ENCODE measurements at regions not wholly inside any gene's neighbourhood (a gene's known extent, or its start where the extent isn't known, plus 50 kb on each side); places are given as distances from the start of the nearest gene placed in this dataset.

DNA sequence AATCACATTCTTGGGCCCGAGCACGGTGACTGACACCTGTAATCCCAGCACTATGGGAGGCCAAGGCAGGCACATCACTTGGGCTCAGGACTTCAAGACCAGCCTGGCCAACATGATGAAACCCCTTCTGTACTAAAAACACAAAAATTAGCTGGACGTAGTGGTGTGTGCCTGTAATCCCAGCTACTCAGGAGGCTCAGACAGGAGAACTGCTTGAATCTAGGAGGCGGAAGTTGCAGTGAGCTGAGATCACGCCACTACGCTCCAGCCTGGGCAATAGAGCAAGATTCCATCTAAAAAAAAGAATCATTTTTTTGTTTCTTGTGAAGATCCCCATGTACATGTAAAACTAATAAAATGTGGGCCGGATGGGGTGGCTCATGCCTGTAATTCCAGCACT, 53.1 kb upstream of the ATF7IP2 start:
- Histone ChIP-seq H3K9ac (ENCODE audit: insufficient read length, low read depth) (no peak overlapping the region), H3K9me3 (ENCODE audit: insufficient read depth, low read length) (no peaks in the 10 kb centered on the region), H3K4me3 (ENCODE audit: insufficient read length, low read depth) (no peak overlapping the region), H3K4me1 (ENCODE audit: insufficient read depth, insufficient read length) (peaks cover 2% of the 10 kb centered on the region), H3K27me3 (ENCODE audit: insufficient read depth, insufficient read length) (no peaks in the 10 kb centered on the region), H3K36me3 (ENCODE audit: insufficient read depth, insufficient read length, low read length) (no peaks in the 10 kb centered on the region)
- DNase-seq (ENCODE audit: low read depth, low spot score) = no peak
- TF ChIP-seq SUZ12 (IDR thresholded peaks at IDR 0.05; ENCODE audit: extremely low read depth, insufficient read depth, insufficient read length) (no peak), ZNF274 (IDR thresholded peaks at IDR 0.05; ENCODE audit: low read depth, low read length) (no peak), YY1 (IDR thresholded peaks at IDR 0.05; ENCODE audit: insufficient read depth, insufficient read length) (no peak)

GRCh38 chr16:10333321-10334032, 52.4 kb upstream of the ATF7IP2 start:
- no peak for DNase-seq (ENCODE audit: low read depth, low spot score)
- peaks cover 2% of the 10 kb centered on the region for H3K4me1 ChIP-seq (ENCODE audit: insufficient read depth, insufficient read length)
- TF ChIP-seq ZNF274 (IDR thresholded peaks at IDR 0.05; ENCODE audit: low read depth, low read length) = no peak
- no peak for TF ChIP-seq SUZ12 (IDR thresholded peaks at IDR 0.05; ENCODE audit: extremely low read depth, insufficient read depth, insufficient read length)
- TF ChIP-seq YY1 (IDR thresholded peaks at IDR 0.05; ENCODE audit: insufficient read depth, insufficient read length) = no peak
- H3K4me3 ChIP-seq (ENCODE audit: insufficient read length, low read depth) = no peak overlapping the region
- H3K9me3 ChIP-seq (ENCODE audit: insufficient read depth, low read length) = no peaks in the 10 kb centered on the region
- H3K9ac ChIP-seq (ENCODE audit: insufficient read length, low read depth) = no peak overlapping the region
- no peaks in the 10 kb centered on the region for H3K27me3 ChIP-seq (ENCODE audit: insufficient read depth, insufficient read length)
- H3K36me3 ChIP-seq (ENCODE audit: insufficient read depth, insufficient read length, low read length) = no peaks in the 10 kb centered on the region

GRCh38 chr16:10335681-10336080, 50.2 kb upstream of the ATF7IP2 start:
- H3K27me3 ChIP-seq (ENCODE audit: insufficient read depth, insufficient read length) = no peaks in the 10 kb centered on the region
- DNase-seq (ENCODE audit: low read depth, low spot score) = no peak
- no peak overlapping the region for H3K4me3 ChIP-seq (ENCODE audit: insufficient read length, low read depth)
- no peak overlapping the region for H3K9ac ChIP-seq (ENCODE audit: insufficient read length, low read depth)
- H3K4me1 ChIP-seq (ENCODE audit: insufficient read depth, insufficient read length) = peaks cover 2% of the 10 kb centered on the region
- H3K36me3 ChIP-seq (ENCODE audit: insufficient read depth, insufficient read length, low read length) = no peaks in the 10 kb centered on the region
- H3K9me3 ChIP-seq (ENCODE audit: insufficient read depth, low read length) = peaks cover 17% of the 10 kb centered on the region
- TF ChIP-seq SUZ12 (IDR thresholded peaks at IDR 0.05; ENCODE audit: extremely low read depth, insufficient read depth, insufficient read length) = no peak

Measured in NT2/D1 (cell line).